CD14-positive monocyte (primary cell): ENCODE measurements at regions not wholly inside any gene's neighbourhood (a gene's known extent, or its start where the extent isn't known, plus 50 kb on each side); places are given as distances from the start of the nearest gene placed in this dataset.
"Not testable (repeated sequence)": the region's sequence is repeated elsewhere in the genome, so short reads cannot be mapped to it uniquely, and the experiment has no call there.

Experiments used
- DNase-seq, 3 donors: peaks; one replicate each; pipeline ENCODE4 v3.0.0-alpha.2; 2011 to 2022
- H2AFZ ChIP-seq: 2 replicates; pipeline ENCODE4 v1.6.0; 2012; ENCODE audit warnings: mild to moderate bottlenecking, low read depth, low read length, inconsistent platforms; ENCODE audit not compliant: insufficient read depth, poor library complexity, severe bottlenecking
- H3K27ac ChIP-seq, 2 donors: 1 replicate in 1 of 2; 2 replicates in 1 of 2; pipeline ENCODE4 v1.5.1; 2012 to 2013; ENCODE audit warnings: low read length in 2 of 2, control low read depth in 1 of 2, inconsistent platforms in 1 of 2, low read depth in 1 of 2, mild to moderate bottlenecking in 1 of 2
- H3K27me3 ChIP-seq, 2 donors: one replicate each; pipeline versions ENCODE4 v1.6.0 to v1.6.1; 2011 to 2013; ENCODE audit warnings: low read length in 2 of 2; ENCODE audit not compliant: control insufficient read depth in 2 of 2, insufficient read depth in 2 of 2
- H3K36me3 ChIP-seq, 2 donors: replicated peaks in 1 of 2; 1 replicate in 1 of 2; 2 replicates in 1 of 2; pipeline versions ENCODE4 v1.5.1 to v1.6.1; 2012 to 2013; ENCODE audit warnings: low read length in 2 of 2, control low read depth in 1 of 2, inconsistent platforms in 1 of 2, mild to moderate bottlenecking in 1 of 2; ENCODE audit not compliant: insufficient read depth in 2 of 2, control insufficient read depth in 1 of 2
- H3K4me1 ChIP-seq, 2 donors: 1 replicate in 1 of 2; 2 replicates in 1 of 2; pipeline versions ENCODE4 v1.5.1 to v1.6.1; 2012 to 2013; ENCODE audit warnings: low read length in 2 of 2, control low read depth in 1 of 2, inconsistent platforms in 1 of 2, mild to moderate bottlenecking in 1 of 2, moderate library complexity in 1 of 2; ENCODE audit not compliant: insufficient read depth in 2 of 2, control insufficient read depth in 1 of 2
- H3K4me2 ChIP-seq: replicated peaks from 2 replicates; pipeline ENCODE3; 2012; ENCODE audit warnings: low read length, moderate library complexity, mild to moderate bottlenecking; ENCODE audit not compliant: poor library complexity, severe bottlenecking; ENCODE audit errors: extremely low read depth
- H3K4me3 ChIP-seq, 3 experiments: fragments of 200-600 bp in 1 of 3; sonication (generic) in 1 of 3; replicated peaks in 1 of 3; 1 replicate in 2 of 3; 2 replicates in 1 of 3; pipeline ENCODE4 v1.5.1; 2011 to 2013; ENCODE audit warnings: low read length in 3 of 3, mild to moderate bottlenecking in 3 of 3, control low read depth in 2 of 3, low read depth in 2 of 3, inconsistent platforms in 1 of 3, moderate library complexity in 1 of 3
- H3K79me2 ChIP-seq: 2 replicates; pipeline ENCODE4 v1.6.0; 2012; ENCODE audit warnings: mild to moderate bottlenecking, control low read depth, inconsistent platforms, low read length, moderate library complexity; ENCODE audit not compliant: insufficient read depth
- H3K9ac ChIP-seq: 2 replicates; pipeline ENCODE4 v1.6.0; 2017; ENCODE audit warnings: low read length, mild to moderate bottlenecking; ENCODE audit not compliant: insufficient read depth, poor library complexity, severe bottlenecking
- H3K9me3 ChIP-seq, 2 donors: replicated peaks in 1 of 2; 1 replicate in 1 of 2; 2 replicates in 1 of 2; pipeline versions ENCODE4 v1.5.1 to v1.6.1; 2012 to 2013; ENCODE audit warnings: low read length in 2 of 2, control low read depth in 1 of 2; ENCODE audit not compliant: control insufficient read depth in 1 of 2, insufficient read depth in 1 of 2
- H4K20me1 ChIP-seq: 2 replicates; pipeline ENCODE4 v1.6.0; 2012; ENCODE audit warnings: mild to moderate bottlenecking, low read length, control low read depth, moderate library complexity; ENCODE audit not compliant: insufficient read depth
- H3K27ac Mint-ChIP-seq, 7 donors: one replicate each; pipeline ENCODE4 v1.8.0; 2020; ENCODE audit warnings: mild to moderate bottlenecking in 7 of 7, mixed read lengths in 7 of 7, moderate library complexity in 6 of 7, inconsistent platforms in 2 of 7
- H3K27me3 Mint-ChIP-seq, 3 donors: one replicate each; pipeline ENCODE4 v1.8.0; 2021 to 2022; ENCODE audit warnings: low read depth in 3 of 3, mild to moderate bottlenecking in 3 of 3, mixed read lengths in 3 of 3, moderate library complexity in 3 of 3, inconsistent platforms in 1 of 3
- H3K36me3 Mint-ChIP-seq, 2 donors: one replicate each; pipeline ENCODE4 v1.8.0; 2020; ENCODE audit warnings: mixed read lengths in 2 of 2, inconsistent platforms in 1 of 2, mild to moderate bottlenecking in 1 of 2
- H3K4me1 Mint-ChIP-seq: one replicate; pipeline ENCODE4 v1.8.0; 2020; ENCODE audit warnings: mild to moderate bottlenecking, mixed read lengths
- H3K4me3 Mint-ChIP-seq, 2 donors: one replicate each; pipeline ENCODE4 v1.8.0; 2020; ENCODE audit warnings: mild to moderate bottlenecking in 2 of 2, mixed read lengths in 2 of 2, moderate library complexity in 1 of 2
- H3K9me3 Mint-ChIP-seq, 7 donors: one replicate each; pipeline ENCODE4 v1.8.0; 2020 to 2022; ENCODE audit warnings: mixed read lengths in 7 of 7, mild to moderate bottlenecking in 6 of 7, moderate library complexity in 6 of 7, inconsistent platforms in 2 of 7
- WGBS: methylation state at CpG from one replicate; pipeline ENCODE4 v1.1.5; 2013; ENCODE audit warnings: missing lambda C conversion rate; ENCODE audit not compliant: insufficient coverage; 5-methylcytosine and 5-hydroxymethylcytosine counted together
- intact Hi-C, 2 donors: fragments of 100-400 bp; cut with micrococcal nuclease; formaldehyde crosslinking; loops; one replicate each; pipeline versions ENCODE4 v1.15.0 to v1.15.1; 2023
- TF ChIP-seq, protein P1 (sequence below): fragments of 200-600 bp; IDR thresholded peaks from one replicate; pipeline ENCODE4 v1.8.0; 2022; ENCODE audit warnings: antibody characterized with exemption, mild to moderate bottlenecking

DNA sequence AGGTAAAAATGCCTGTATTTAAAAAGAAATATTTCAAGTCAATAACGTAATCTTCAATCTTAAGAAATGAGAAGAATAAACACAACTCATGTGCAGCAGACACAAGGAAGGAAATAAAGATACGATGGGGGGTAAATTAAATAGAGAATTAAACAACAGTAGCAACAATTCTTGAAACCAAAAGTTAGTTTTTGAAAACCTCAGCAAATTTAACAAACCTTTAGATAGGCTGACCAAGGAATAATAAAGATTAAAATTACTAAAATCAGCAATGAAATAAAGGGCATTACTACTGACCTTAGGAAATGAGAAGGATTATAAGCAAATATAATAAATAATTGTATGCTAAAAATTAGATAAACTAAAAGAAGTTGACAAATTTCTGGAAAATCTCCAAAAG lies 178.9 kb downstream of the RTP5 start:
- Histone ChIP-seq H3K36me3 (no peaks in the 10 kb centered on the region), H4K20me1 (no peaks in the 10 kb centered on the region), H3K4me2 (no peak overlapping the region), H2AFZ (no peak overlapping the region), H3K27ac (no peak overlapping the region), H3K4me1 (no peaks in the 10 kb centered on the region), H3K9ac (no peak overlapping the region), H3K9me3 (peaks cover 13 to 19% of the 10 kb centered on the region in 2 donors), H3K79me2 (no peaks in the 10 kb centered on the region), H3K27me3 (peaks cover 6 to 13% of the 10 kb centered on the region in 2 donors), H3K4me3 (no peak overlapping the region)
- no peaks in the 10 kb centered on the region for H3K36me3 Mint-ChIP-seq
- H3K4me3 Mint-ChIP-seq = peak overlapping the region in 1 of 2 donors; percentile 63
- WGBS = no CpG with 5 or more reads among the region's 2 CpGs
- DNase-seq = no peak
- no peaks in the 10 kb centered on the region for H3K4me1 Mint-ChIP-seq
- H3K9me3 Mint-ChIP-seq = peaks cover 5 to 28% (median 18%) of the 10 kb centered on the region in 7 donors
- H3K27ac Mint-ChIP-seq = no peak overlapping the region
- H3K27me3 Mint-ChIP-seq = peaks cover 49 to 73% (median 56%) of the 10 kb centered on the region in 3 donors
- TF ChIP-seq, protein P1, sequence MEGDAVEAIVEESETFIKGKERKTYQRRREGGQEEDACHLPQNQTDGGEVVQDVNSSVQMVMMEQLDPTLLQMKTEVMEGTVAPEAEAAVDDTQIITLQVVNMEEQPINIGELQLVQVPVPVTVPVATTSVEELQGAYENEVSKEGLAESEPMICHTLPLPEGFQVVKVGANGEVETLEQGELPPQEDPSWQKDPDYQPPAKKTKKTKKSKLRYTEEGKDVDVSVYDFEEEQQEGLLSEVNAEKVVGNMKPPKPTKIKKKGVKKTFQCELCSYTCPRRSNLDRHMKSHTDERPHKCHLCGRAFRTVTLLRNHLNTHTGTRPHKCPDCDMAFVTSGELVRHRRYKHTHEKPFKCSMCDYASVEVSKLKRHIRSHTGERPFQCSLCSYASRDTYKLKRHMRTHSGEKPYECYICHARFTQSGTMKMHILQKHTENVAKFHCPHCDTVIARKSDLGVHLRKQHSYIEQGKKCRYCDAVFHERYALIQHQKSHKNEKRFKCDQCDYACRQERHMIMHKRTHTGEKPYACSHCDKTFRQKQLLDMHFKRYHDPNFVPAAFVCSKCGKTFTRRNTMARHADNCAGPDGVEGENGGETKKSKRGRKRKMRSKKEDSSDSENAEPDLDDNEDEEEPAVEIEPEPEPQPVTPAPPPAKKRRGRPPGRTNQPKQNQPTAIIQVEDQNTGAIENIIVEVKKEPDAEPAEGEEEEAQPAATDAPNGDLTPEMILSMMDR = no peak
- intact Hi-C loops = no loop called here

DNA sequence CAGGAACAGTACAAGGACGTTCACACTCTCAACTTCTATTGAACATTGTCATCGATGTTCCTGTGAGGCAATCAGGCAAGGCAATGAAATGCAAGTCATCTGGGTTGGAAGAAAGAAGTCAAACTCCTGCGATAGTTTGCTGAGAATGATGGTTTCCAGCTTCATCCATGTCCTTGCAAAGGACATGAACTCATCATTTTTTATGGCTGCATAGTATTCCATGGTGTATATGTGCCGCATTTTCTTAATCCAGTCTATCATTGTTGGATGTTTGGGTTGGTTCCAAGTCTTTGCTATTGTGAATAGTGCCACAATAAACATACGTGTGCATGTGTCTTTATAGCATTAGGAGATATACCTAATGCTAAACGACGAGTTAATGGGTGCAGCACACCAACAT lies 180.0 kb downstream of the RTP5 start:
- H3K4me1 ChIP-seq, H4K20me1 ChIP-seq, H3K27ac ChIP-seq, H3K36me3 ChIP-seq, H3K4me1 Mint-ChIP-seq, DNase-seq, H3K36me3 Mint-ChIP-seq, H3K79me2 ChIP-seq, intact Hi-C loops, H3K4me2 ChIP-seq, H3K9ac ChIP-seq, H3K4me3 ChIP-seq, H3K27ac Mint-ChIP-seq, H2AFZ ChIP-seq: not testable (repeated sequence)
- Histone ChIP-seq H3K27me3 (peaks cover 6 to 13% of the 10 kb centered on the region in 2 donors), H3K9me3 (peaks cover 13 to 19% of the 10 kb centered on the region in 2 donors)
- Mint-ChIP-seq H3K27me3 (peaks cover 41 to 66% (median 56%) of the 10 kb centered on the region in 3 donors), H3K9me3 (peaks cover 5 to 25% (median 18%) of the 10 kb centered on the region in 7 donors), H3K4me3 (peak overlapping the region in 1 of 2 donors; percentile 39)
- no CpG with 5 or more reads among the region's 7 CpGs for WGBS
